NCI-H2107 treated with DMSO at 0.1 percent for 48 hours (cell line): ENCODE measurements at regions not wholly inside any gene's neighbourhood (a gene's known extent, or its start where the extent isn't known, plus 50 kb on each side); places are given as distances from the start of the nearest gene placed in this dataset.

Experiments used
- DNase-seq: peaks from one replicate; lab custom pipeline; 2025; ENCODE audit not compliant: unreplicated experiment; lab: John Stamatoyannopoulos, UW

DNA sequence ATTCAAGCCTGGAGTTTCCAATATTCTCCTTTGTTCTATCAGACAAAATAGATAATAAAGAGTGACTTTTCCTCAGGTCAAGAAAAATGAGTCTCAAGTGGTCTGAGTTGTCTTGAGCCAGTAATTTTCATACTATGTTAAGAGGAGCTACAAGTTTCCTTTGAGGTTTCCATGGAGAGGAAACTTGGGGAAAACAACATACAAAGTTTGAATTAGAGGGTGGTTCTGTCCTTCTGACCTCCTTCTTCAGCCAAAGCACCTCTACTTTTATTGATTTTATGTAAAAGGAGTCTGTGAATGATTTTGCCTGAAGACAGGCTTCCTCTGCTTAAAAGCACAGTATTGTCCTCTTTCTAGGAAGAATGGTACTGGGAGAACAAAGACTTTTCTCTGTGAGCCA is 497.2 kb upstream of the PKN2 start:
- no peak for DNase-seq

- DNase-seq, result no peak
Measured at GRCh38 chr1:88188038-88188437, 496.0 kb upstream of the PKN2 start.

GRCh38 chr1:88189525-88189924 is 494.5 kb upstream of the PKN2 start:
- no peak for DNase-seq

- DNase-seq, result no peak
Measured at GRCh38 chr1:88191917-88192316, 492.2 kb upstream of the PKN2 start.

DNA sequence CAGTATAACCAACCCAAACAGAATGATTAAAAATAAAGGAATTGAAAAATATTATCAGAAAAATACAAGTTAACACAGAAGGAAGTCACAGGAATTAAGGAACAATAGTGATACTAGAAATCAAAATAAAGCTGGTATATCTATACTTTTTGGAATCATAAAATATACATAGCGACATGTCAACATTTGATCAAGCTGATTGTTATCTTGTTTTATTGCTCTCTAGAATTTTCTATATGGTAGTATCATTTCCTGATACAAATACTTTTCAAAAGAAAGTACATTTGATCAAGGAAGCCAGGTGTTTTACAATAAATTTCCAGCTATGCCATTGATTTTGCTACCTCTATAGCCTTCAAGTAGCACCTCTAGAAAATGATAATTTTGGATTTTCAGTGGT is 489.5 kb upstream of the PKN2 start:
- DNase-seq, result no peak

- DNase-seq, result no peak
Measured at GRCh38 chr1:88200545-88200944, 483.5 kb upstream of the PKN2 start.

- DNase-seq, result no peak
Measured at GRCh38 chr1:88204111-88204510, 480.0 kb upstream of the PKN2 start.

GRCh38 chr1:88204612-88205167 is 479.4 kb upstream of the PKN2 start:
- DNase-seq, result no peak

DNA sequence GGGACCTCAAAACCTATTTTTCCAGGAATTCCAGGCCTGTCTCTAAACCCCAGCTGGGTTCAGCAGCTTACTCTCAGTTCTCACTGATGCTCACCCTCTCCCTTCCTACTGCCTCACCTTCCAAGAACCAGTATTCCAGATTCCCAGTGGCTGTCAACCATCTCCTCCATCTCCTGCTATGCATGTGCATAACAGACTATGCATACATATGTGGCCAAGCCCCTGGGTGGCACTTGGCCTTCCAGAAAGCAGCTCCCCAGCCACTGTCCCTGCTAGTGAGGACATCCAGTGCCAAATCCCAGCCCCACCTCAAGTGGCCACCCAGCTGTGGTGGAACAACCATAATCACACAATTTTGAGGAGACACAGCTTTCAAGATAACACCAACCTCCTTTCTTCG is 475.7 kb upstream of the PKN2 start:
- no peak for DNase-seq

- DNase-seq, result no peak
Measured at GRCh38 chr1:88210103-88210787, 473.8 kb upstream of the PKN2 start.

DNA sequence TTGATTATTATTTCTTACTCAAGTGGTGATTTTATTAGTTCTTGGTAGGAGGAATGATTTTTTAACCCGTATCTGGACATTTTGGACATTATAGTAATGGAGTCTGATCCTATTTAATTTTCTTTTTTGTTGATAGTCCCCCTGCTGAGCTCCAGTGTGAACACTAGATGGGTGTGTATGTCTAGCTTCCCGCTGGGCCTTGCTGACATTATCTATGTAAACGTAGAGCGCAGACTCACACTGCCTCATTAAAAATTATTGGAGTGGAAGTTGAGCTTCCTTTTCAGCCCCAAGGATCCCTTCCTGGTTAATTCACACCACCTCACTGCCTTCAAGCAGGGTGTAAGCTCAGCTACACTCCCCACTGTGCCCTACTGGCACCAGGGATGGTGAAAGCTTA is 467.6 kb upstream of the PKN2 start:
- DNase-seq, result no peak

DNA sequence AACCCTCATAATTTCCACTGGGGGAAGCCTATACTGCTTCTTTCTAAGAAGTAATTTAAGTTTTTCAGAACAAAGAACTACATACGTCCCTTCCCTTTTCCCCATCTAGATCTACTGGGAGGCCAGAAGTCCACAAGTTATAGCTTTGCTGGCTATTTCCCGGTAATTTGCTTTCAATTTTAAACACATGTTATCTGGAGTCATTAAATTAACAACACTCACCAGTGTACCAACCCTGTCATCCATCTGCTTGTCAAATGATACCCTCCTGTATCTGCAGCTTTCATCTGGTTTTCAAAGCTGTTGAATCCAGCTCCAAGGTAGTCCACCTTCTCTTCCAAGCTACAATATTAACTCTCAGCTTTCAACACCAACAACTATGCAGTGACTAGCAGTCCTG is 466.7 kb upstream of the PKN2 start:
- DNase-seq, result no peak

GRCh38 chr1:88219521-88219920 is 464.6 kb upstream of the PKN2 start:
- no peak for DNase-seq

DNA sequence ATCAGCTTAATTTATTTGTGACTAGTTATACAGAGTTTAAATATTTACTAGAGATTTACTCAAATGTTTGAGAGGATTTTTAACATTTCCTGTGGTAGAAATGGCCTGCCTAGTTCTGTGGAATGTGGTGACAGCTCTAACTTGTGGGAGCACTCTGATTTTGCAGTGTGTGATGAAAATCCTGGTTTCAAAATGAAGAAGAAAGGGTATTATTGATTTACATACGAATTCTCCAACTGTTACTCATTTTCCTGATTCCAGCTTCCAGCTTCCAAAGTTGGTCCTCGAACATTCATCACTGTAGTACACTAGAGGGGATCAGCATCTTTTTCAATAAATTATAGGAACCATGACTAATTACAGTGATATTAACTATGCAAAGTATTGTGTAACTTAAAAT is 462.7 kb upstream of the PKN2 start:
- DNase-seq, result no peak

DNA sequence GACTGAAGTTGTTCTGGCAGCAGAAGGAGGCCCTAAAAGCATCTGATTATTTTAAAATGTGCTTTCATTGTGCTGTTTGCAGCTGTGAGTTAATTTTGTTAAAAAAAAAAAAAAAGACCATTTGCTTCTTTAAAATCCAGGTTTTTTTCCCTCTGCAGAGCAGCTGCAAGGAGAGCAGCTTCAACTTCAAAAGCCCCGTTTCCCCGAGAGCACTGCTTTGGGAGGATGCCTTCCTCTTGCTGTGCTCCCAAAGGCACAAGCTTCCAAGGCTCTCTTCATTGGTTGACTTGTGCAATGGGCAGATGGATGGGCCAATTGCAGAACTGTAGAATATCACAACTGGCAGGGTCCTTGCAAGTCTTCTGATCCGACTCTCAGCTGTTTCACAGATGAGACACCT is 459.2 kb upstream of the PKN2 start:
- no peak for DNase-seq

DNA sequence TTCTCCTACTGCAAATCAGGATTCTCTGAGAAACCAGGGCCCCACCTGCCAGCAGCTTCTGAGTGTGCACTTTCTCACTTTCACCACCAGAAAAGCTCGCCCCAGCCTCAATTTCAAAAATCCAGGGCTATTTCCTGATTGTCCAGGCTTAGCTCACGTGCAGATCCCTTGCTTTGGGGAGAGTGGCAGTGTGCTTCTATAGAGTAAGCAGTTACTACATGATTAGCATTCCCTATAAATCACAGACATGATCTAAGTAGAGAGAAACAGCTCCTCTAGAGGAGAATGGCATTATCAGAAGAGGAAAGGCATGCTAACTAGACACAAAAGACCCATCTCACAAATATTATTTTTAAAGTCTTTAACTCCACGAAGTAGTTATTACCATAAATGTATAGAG is 456.0 kb upstream of the PKN2 start:
- no peak for DNase-seq

DNA sequence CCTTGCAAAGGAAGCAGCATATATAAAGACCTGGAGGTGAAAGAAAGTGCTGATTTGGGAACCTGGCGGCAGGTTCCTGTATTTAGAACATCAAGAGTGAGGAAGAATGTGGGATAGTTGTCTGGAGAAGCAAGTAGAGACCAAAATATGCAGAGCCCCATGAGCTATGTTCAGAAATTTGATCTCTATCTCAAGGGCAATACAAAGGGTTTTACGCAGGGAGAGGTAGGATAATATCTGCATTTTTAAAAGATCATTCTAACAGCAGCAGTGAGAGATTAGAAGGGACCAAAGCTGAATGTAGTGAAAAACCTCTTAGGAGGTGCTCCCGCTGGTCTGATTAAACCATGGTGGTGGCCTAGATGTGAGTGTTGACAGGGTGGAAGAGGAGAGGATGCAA is 453.9 kb upstream of the PKN2 start:
- no peak for DNase-seq

GRCh38 chr1:88237058-88237457 is 447.0 kb upstream of the PKN2 start:
- DNase-seq, result no peak

GRCh38 chr1:88239205-88239604 is 444.9 kb upstream of the PKN2 start:
- DNase-seq, result no peak

- no peak for DNase-seq
Measured at GRCh38 chr1:88247666-88248065, 436.4 kb upstream of the PKN2 start.

- DNase-seq, result no peak
Measured at GRCh38 chr1:88250915-88251314, 433.2 kb upstream of the PKN2 start.

DNA sequence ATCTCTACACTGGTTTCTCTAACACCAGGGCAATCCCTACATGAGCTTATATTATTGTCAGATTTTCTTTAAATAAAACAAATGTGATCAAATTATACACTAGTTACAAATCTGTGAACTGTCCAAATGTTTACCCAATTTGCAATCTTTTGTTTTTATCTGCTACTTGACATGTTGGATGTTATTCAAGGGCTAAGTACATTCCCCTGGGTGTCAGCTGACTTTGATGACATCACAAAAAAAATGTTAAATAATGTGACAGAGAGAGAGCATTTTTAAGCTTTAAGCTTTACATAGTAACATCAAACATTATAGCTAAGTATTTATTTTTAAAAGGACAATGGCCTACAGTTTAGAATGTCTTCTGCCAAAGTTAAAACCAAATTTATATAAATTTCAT is 431.3 kb upstream of the PKN2 start:
- no peak for DNase-seq

DNA sequence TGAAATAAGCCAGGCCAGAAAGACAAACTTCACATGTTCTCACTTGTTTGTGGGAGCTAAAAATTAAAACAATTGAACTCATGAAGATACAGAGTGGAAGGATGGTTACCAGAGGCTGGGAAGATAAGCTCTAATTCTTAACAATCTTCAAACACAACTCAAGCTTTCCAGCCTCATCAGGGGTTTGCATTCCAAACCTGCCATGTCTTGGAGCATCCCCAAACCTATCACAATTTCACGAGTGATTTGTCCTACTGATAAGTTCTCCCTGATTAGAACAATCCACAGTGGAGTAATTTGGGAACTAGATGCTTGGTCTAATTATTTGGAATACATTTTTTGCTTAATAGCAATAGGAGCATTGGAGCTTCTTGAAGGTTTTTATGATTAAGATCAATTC is 418.5 kb upstream of the PKN2 start:
- no peak for DNase-seq
